NCI-H2227 treated with DMSO at 0.1 percent for 48 hours (cell line): ENCODE measurements at regions not wholly inside any gene's neighbourhood (a gene's known extent, or its start where the extent isn't known, plus 50 kb on each side); places are given as distances from the start of the nearest gene placed in this dataset.
A peak's percentile ranks its signal among the peaks of the same experiment; 100 is the strongest.

Experiments
- DNase-seq: peaks from one replicate; lab custom pipeline; 2025; lab: John Stamatoyannopoulos, UW

GRCh38 chrX:21126661-21127060, 247.6 kb upstream of the CNKSR2 start:
- DNase-seq: no peak

- DNase-seq: no peak
Observed at GRCh38 chrX:21131346-21131745, 242.9 kb upstream of the CNKSR2 start.

GRCh38 chrX:21131786-21132185, 242.4 kb upstream of the CNKSR2 start:
- no peak for DNase-seq

GRCh38 chrX:21132686-21133393, 241.4 kb upstream of the CNKSR2 start:
- DNase-seq: no peak

- no peak for DNase-seq
Observed at GRCh38 chrX:21150208-21150607, 224.0 kb upstream of the CNKSR2 start.

- no peak for DNase-seq
Observed at GRCh38 chrX:21151051-21151450, 223.2 kb upstream of the CNKSR2 start.

- no peak for DNase-seq
Observed at GRCh38 chrX:21153033-21153432, 221.2 kb upstream of the CNKSR2 start.

GRCh38 chrX:21153503-21153902, 220.7 kb upstream of the CNKSR2 start:
- peak; percentile 8 for DNase-seq

GRCh38 chrX:21155916-21156315, 218.3 kb upstream of the CNKSR2 start:
- DNase-seq: no peak

- no peak for DNase-seq
Observed at GRCh38 chrX:21156632-21157031, 217.6 kb upstream of the CNKSR2 start.

GRCh38 chrX:21158678-21159077, 215.5 kb upstream of the CNKSR2 start:
- DNase-seq: no peak

GRCh38 chrX:21166272-21166982, 207.8 kb upstream of the CNKSR2 start:
- DNase-seq: no peak

GRCh38 chrX:21167011-21167410, 207.2 kb upstream of the CNKSR2 start:
- DNase-seq: no peak

GRCh38 chrX:21167494-21167893, 206.7 kb upstream of the CNKSR2 start:
- DNase-seq: no peak

GRCh38 chrX:21168401-21169160, 205.6 kb upstream of the CNKSR2 start:
- DNase-seq: no peak

- no peak for DNase-seq
Observed at GRCh38 chrX:21171181-21171580, 203.0 kb upstream of the CNKSR2 start.

GRCh38 chrX:21174439-21174838, 199.8 kb upstream of the CNKSR2 start:
- no peak for DNase-seq

- peak; percentile 82 for DNase-seq
Observed at GRCh38 chrX:21176921-21177571, 197.2 kb upstream of the CNKSR2 start.

- DNase-seq: no peak
Observed at GRCh38 chrX:21181232-21181853, 192.9 kb upstream of the CNKSR2 start.

- no peak for DNase-seq
Observed at GRCh38 chrX:21193196-21193595, 181.0 kb upstream of the CNKSR2 start.

- DNase-seq: no peak
Observed at GRCh38 chrX:21194526-21194925, 179.7 kb upstream of the CNKSR2 start.

GRCh38 chrX:21207080-21207479, 167.1 kb upstream of the CNKSR2 start:
- DNase-seq: no peak
